CD4-positive, alpha-beta T cell treated with Interleukin-1 beta for 1 hour (primary cell): ENCODE measurements at regions not wholly inside any gene's neighbourhood (a gene's known extent, or its start where the extent isn't known, plus 50 kb on each side); places are given as distances from the start of the nearest gene placed in this dataset.
A peak's percentile ranks its signal among the peaks of the same experiment; 100 is the strongest.

Source experiments
- DNase-seq, 2 donors: peaks; one replicate each; pipeline ENCODE4 v3.0.0-alpha.2; 2020 to 2022

GRCh38 chr1:36641776-36642175 lies 159.1 kb upstream of the CSF3R start:
- DNase-seq: no peak

GRCh38 chr1:36639461-36639860 lies 156.7 kb upstream of the CSF3R start:
- no peak for DNase-seq

- no peak for DNase-seq
These were observed 155.6 kb upstream of the CSF3R start for GRCh38 chr1:36638268-36638667.

- DNase-seq: no peak
These were observed 153.5 kb upstream of the CSF3R start for GRCh38 chr1:36636206-36636605.

GRCh38 chr1:36635284-36635683 lies 152.6 kb upstream of the CSF3R start:
- DNase-seq: no peak

GRCh38 chr1:36628804-36629203 lies 146.1 kb upstream of the CSF3R start:
- DNase-seq: no peak

GRCh38 chr1:36626435-36626834 lies 143.7 kb upstream of the CSF3R start:
- no peak for DNase-seq

- DNase-seq: no peak
These were observed 143.2 kb upstream of the CSF3R start for GRCh38 chr1:36625935-36626310.

GRCh38 chr1:36625253-36625934 lies 142.7 kb upstream of the CSF3R start:
- DNase-seq: no peak

- DNase-seq: no peak
These were observed 141.8 kb upstream of the CSF3R start for GRCh38 chr1:36624466-36624865.

GRCh38 chr1:36622741-36623648 lies 140.3 kb upstream of the CSF3R start:
- DNase-seq: no peak

GRCh38 chr1:36621531-36621930 lies 138.8 kb upstream of the CSF3R start:
- DNase-seq: no peak

GRCh38 chr1:36620142-36620541 lies 137.4 kb upstream of the CSF3R start:
- DNase-seq: no peak

GRCh38 chr1:36614991-36615390 lies 132.3 kb upstream of the CSF3R start:
- no peak for DNase-seq

- no peak for DNase-seq
These were observed 131.9 kb upstream of the CSF3R start for GRCh38 chr1:36614571-36614970.

- DNase-seq: no peak
These were observed 131.0 kb upstream of the CSF3R start for GRCh38 chr1:36613721-36614120.

GRCh38 chr1:36612881-36613280 lies 130.2 kb upstream of the CSF3R start:
- no peak for DNase-seq

GRCh38 chr1:36612121-36612520 lies 129.4 kb upstream of the CSF3R start:
- DNase-seq: no peak

GRCh38 chr1:36609241-36610027 lies 126.7 kb upstream of the CSF3R start:
- peak; percentile 11 to 35 for DNase-seq

- DNase-seq: no peak
These were observed 125.6 kb upstream of the CSF3R start for GRCh38 chr1:36608272-36608671.

- no peak for DNase-seq
These were observed 124.5 kb upstream of the CSF3R start for GRCh38 chr1:36607263-36607651.

- peak in 1 of 2 donors; percentile 5 for DNase-seq
These were observed 124.0 kb upstream of the CSF3R start for GRCh38 chr1:36606641-36607262.
